T-cell (primary cell): ENCODE measurements at regions not wholly inside any gene's neighbourhood (a gene's known extent, or its start where the extent isn't known, plus 50 kb on each side); places are given as distances from the start of the nearest gene placed in this dataset.

Source experiments
- ATAC-seq, 4 experiments: fragments of 200-7000 bp in 3 of 4; fragments of 150-1000 bp in 1 of 4; cut with Tn5 transposase; replicated peaks in 1 of 4; 1 replicate in 3 of 4; 2 replicates in 1 of 4; pipeline ENCODE4 v1.10.0; 2021; ENCODE audit warnings: moderate library complexity in 3 of 4, mild to moderate bottlenecking in 2 of 4, moderate number of reproducible peaks in 1 of 4
- CTCF ChIA-PET, 2 donors: fragments of 300-600 bp; sonication (Branson Sonifier 250); formaldehyde crosslinking; loops; one replicate each; lab custom pipeline; 2022; ENCODE audit warnings: antibody characterized with exemption in 2 of 2; lab: Charles Lee
- POLR2A ChIA-PET, 2 donors: fragments of 300-600 bp; sonication (Branson Sonifier 250); formaldehyde crosslinking; loops; one replicate each; lab custom pipeline; 2022; ENCODE audit warnings: antibody characterized with exemption in 2 of 2; lab: Charles Lee
- DNase-seq, 35 experiments: peaks; one replicate each; pipeline versions ENCODE4 v3.0.0 to v3.0.0-alpha.2; 2013 to 2023
- H3K27ac ChIP-seq: one replicate; pipeline ENCODE4 v1.5.1; 2013; ENCODE audit warnings: low read length
- H3K27me3 ChIP-seq, 2 experiments: replicated peaks in 1 of 2; 1 replicate in 1 of 2; 2 replicates in 1 of 2; pipeline versions ENCODE4 v1.6.1 to v1.7.0; 2013; ENCODE audit warnings: low read length in 1 of 2, mixed read lengths in 1 of 2; ENCODE audit not compliant: control insufficient read depth in 2 of 2, insufficient read depth in 2 of 2; ENCODE audit errors: extremely low read depth in 1 of 2
- H3K36me3 ChIP-seq, 2 donors: 1 replicate in 1 of 2; 2 replicates in 1 of 2; pipeline versions ENCODE4 v1.6.1 to v1.7.0; 2013; ENCODE audit warnings: low read length in 1 of 2; ENCODE audit not compliant: control insufficient read depth in 2 of 2, insufficient read depth in 1 of 2; ENCODE audit errors: extremely low read depth in 1 of 2
- H3K4me1 ChIP-seq, 2 experiments: 1 replicate in 1 of 2; 2 replicates in 1 of 2; pipeline versions ENCODE4 v1.6.1 to v1.7.0; 2013; ENCODE audit warnings: low read length in 2 of 2, mixed read lengths in 1 of 2; ENCODE audit not compliant: insufficient read depth in 2 of 2, control insufficient read depth in 1 of 2; ENCODE audit errors: extremely low read depth in 1 of 2
- H3K4me3 ChIP-seq, 2 donors: 1 replicate in 1 of 2; 2 replicates in 1 of 2; pipeline versions ENCODE4 v1.5.1 to v1.7.0; 2013; ENCODE audit warnings: mild to moderate bottlenecking in 2 of 2, low read length in 1 of 2, moderate library complexity in 1 of 2; ENCODE audit not compliant: control insufficient read depth in 1 of 2; ENCODE audit errors: extremely low read depth in 1 of 2
- H3K9me3 ChIP-seq: 2 replicates; pipeline ENCODE4 v1.7.0; 2013
- H3K27ac Mint-ChIP-seq, 2 donors: one replicate each; pipeline ENCODE4 v1.8.0; 2020 to 2021; ENCODE audit warnings: mild to moderate bottlenecking in 2 of 2, mixed read lengths in 2 of 2
- H3K27me3 Mint-ChIP-seq, 2 donors: one replicate each; pipeline ENCODE4 v1.8.0; 2021 to 2022; ENCODE audit warnings: mixed read lengths in 2 of 2
- H3K36me3 Mint-ChIP-seq: one replicate; pipeline ENCODE4 v1.8.0; 2021; ENCODE audit warnings: mixed read lengths
- H3K4me1 Mint-ChIP-seq, 3 donors: one replicate each; pipeline ENCODE4 v1.8.0; 2020 to 2022; ENCODE audit warnings: mixed read lengths in 3 of 3, mild to moderate bottlenecking in 1 of 3
- H3K4me3 Mint-ChIP-seq, 3 donors: one replicate each; pipeline ENCODE4 v1.8.0; 2020 to 2022; ENCODE audit warnings: mild to moderate bottlenecking in 3 of 3, mixed read lengths in 3 of 3, moderate library complexity in 3 of 3
- H3K9me3 Mint-ChIP-seq, 3 donors: one replicate each; pipeline ENCODE4 v1.8.0; 2020 to 2022; ENCODE audit warnings: mixed read lengths in 3 of 3
- WGBS: methylation state at CpG from one replicate; pipeline ENCODE4 v1.1.5; 2013; ENCODE audit warnings: missing lambda C conversion rate; ENCODE audit not compliant: insufficient coverage; 5-methylcytosine and 5-hydroxymethylcytosine counted together

GRCh38 chr14:71464840-71465239, 467.4 kb upstream of the RGS6 start:
- H3K9me3 Mint-ChIP-seq, result peaks cover 3 to 10% (median 9%) of the 10 kb centered on the region in 3 donors
- H3K4me1 Mint-ChIP-seq, result peaks cover 2 to 9% (median 4%) of the 10 kb centered on the region in 3 donors
- Histone ChIP-seq H3K27ac (no peak overlapping the region), H3K27me3 (no peaks in the 10 kb centered on the region), H3K4me1 (no peaks in the 10 kb centered on the region), H3K36me3 (peaks cover 0 to 4% of the 10 kb centered on the region in 2 donors), H3K4me3 (no peak overlapping the region), H3K9me3 (no peaks in the 10 kb centered on the region)
- ATAC-seq (no peak), DNase-seq (no peak)
- peaks cover 70% of the 10 kb centered on the region for H3K36me3 Mint-ChIP-seq
- no CpG with 5 or more reads among the region's 4 CpGs for WGBS
- H3K27me3 Mint-ChIP-seq, result no peaks in the 10 kb centered on the region
- POLR2A ChIA-PET, result interaction anchor here in 1 of 2 donors (0.5 kb wide), 1 partner anchor 119 kb away, joined by 3 read pairs; no protein-coding TSS in a partner anchor
- CTCF ChIA-PET, result no interaction called here
- H3K4me3 Mint-ChIP-seq, result no peak overlapping the region
- no peak overlapping the region for H3K27ac Mint-ChIP-seq

DNA sequence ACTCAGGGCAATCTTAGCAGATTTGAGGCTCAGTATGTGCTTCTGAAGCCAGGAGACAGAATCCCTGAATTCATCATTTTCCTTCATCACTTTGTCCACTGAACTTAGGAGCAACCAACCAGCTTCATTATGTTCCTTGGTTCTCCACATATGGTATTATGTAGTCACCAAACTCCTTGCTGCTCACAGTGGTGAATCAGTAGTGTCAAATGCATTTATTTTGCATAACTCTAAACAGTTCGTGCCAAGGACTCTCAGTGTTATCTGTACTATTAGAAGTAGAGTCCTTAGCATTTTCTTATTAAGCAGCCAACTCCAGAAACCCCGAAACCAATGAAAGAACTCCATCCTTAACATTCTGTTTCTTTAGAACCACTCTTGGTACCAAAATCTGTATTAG, 466.9 kb upstream of the RGS6 start:
- CTCF ChIA-PET, result no interaction called here
- Mint-ChIP-seq H3K27ac (no peak overlapping the region), H3K4me1 (peaks cover 2 to 9% (median 4%) of the 10 kb centered on the region in 3 donors), H3K9me3 (peaks cover 3 to 9% (median 9%) of the 10 kb centered on the region in 3 donors), H3K4me3 (no peak overlapping the region), H3K27me3 (no peaks in the 10 kb centered on the region), H3K36me3 (peaks cover 67% of the 10 kb centered on the region)
- POLR2A ChIA-PET, result interaction anchor here in 1 of 2 donors (0.5 kb wide), 1 partner anchor 120 kb away, joined by 3 read pairs; no protein-coding TSS in a partner anchor
- ATAC-seq, result no peak
- peaks cover 0 to 3% of the 10 kb centered on the region in 2 donors for H3K36me3 ChIP-seq
- no peak overlapping the region for H3K27ac ChIP-seq
- no peaks in the 10 kb centered on the region for H3K4me1 ChIP-seq
- no peak overlapping the region for H3K4me3 ChIP-seq
- H3K27me3 ChIP-seq, result no peaks in the 10 kb centered on the region
- no peaks in the 10 kb centered on the region for H3K9me3 ChIP-seq
- no CpG with 5 or more reads among the region's 2 CpGs for WGBS
- no peak for DNase-seq

DNA sequence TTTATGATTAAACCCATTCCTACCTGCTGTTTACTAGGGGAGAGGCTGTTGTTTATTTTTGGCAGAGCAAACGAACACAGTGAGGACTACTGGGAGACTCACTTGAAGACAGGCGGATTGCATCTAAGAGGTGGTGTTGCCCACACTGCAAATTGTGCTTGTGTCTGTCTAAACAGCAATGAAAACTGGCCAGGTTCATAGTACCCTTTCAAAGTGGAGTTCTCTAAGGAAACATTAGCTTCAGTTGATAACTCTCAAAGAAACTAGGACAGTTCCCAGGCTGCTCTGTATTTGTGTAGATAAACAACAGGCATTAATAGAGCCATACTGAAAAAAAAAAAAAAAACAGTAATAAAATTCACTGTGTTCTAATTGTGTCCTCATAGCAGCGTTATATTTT, 466.0 kb upstream of the RGS6 start:
- 100% methylated on average over 1 of the region's 3 CpGs for WGBS
- no peak overlapping the region for H3K27ac ChIP-seq

GRCh38 chr14:71466946-71467345, 465.3 kb upstream of the RGS6 start:
- H3K27me3 ChIP-seq, result no peaks in the 10 kb centered on the region
- Mint-ChIP-seq H3K4me1 (peaks cover 5 to 15% (median 12%) of the 10 kb centered on the region in 3 donors), H3K4me3 (no peak overlapping the region), H3K27ac (no peak overlapping the region), H3K36me3 (peaks cover 51% of the 10 kb centered on the region), H3K9me3 (peaks cover 3 to 9% (median 7%) of the 10 kb centered on the region in 3 donors), H3K27me3 (no peaks in the 10 kb centered on the region)
- ChIA-PET POLR2A (no interaction called here), CTCF (interaction anchor here in 1 of 2 donors (0.6 kb wide), 1 partner anchor 1864 kb away, joined by 5 read pairs; no protein-coding TSS in a partner anchor)
- WGBS, result 100% methylated on average over 1 of the region's 4 CpGs
- no peak for ATAC-seq
- H3K36me3 ChIP-seq, result no peaks in the 10 kb centered on the region
- H3K9me3 ChIP-seq, result no peaks in the 10 kb centered on the region
- H3K27ac ChIP-seq, result no peak overlapping the region
- DNase-seq, result no peak
- no peaks in the 10 kb centered on the region for H3K4me1 ChIP-seq
- H3K4me3 ChIP-seq, result no peak overlapping the region

More for the DNA sequence above, 466.0 kb upstream of the RGS6 start:
- ChIA-PET CTCF (no interaction called here), POLR2A (interaction anchor here in 1 of 2 donors (0.6 kb wide), 1 partner anchor 100 kb away, joined by 3 read pairs; no protein-coding TSS in a partner anchor)
- Mint-ChIP-seq H3K36me3 (peaks cover 58% of the 10 kb centered on the region), H3K4me1 (peaks cover 2 to 10% (median 6%) of the 10 kb centered on the region in 3 donors), H3K4me3 (no peak overlapping the region), H3K27ac (no peak overlapping the region), H3K9me3 (peaks cover 3 to 9% (median 7%) of the 10 kb centered on the region in 3 donors), H3K27me3 (no peaks in the 10 kb centered on the region)
- Histone ChIP-seq H3K27me3 (no peaks in the 10 kb centered on the region), H3K9me3 (no peaks in the 10 kb centered on the region), H3K4me1 (no peaks in the 10 kb centered on the region), H3K36me3 (no peaks in the 10 kb centered on the region), H3K4me3 (no peak overlapping the region)
- DNase-seq (no peak), ATAC-seq (no peak)

- no CpG with 5 or more reads among the region's 3 CpGs for whole genome bisulfite sequencing
- Histone ChIP-seq H3K4me3 (no peak overlapping the region), H3K36me3 (no peaks in the 10 kb centered on the region), H3K4me1 (no peaks in the 10 kb centered on the region), H3K27me3 (no peaks in the 10 kb centered on the region), H3K9me3 (no peaks in the 10 kb centered on the region), H3K27ac (no peak overlapping the region)
- Mint-ChIP-seq H3K4me1 (peaks cover 7 to 19% (median 16%) of the 10 kb centered on the region in 3 donors), H3K27me3 (no peaks in the 10 kb centered on the region), H3K36me3 (peaks cover 51% of the 10 kb centered on the region), H3K9me3 (peaks cover 3 to 9% (median 7%) of the 10 kb centered on the region in 3 donors), H3K27ac (no peak overlapping the region), H3K4me3 (no peak overlapping the region)
- ATAC-seq (no peak), DNase-seq (no peak)
- POLR2A ChIA-PET, result no interaction called here
- CTCF ChIA-PET, result interaction anchor here in 1 of 2 donors (0.6 kb wide), 2 partner anchors 206 to 1865 kb away, joined by 3 to 5 read pairs; no protein-coding TSS in a partner anchor
These were observed 464.8 kb upstream of the RGS6 start for GRCh38 chr14:71467361-71467811.

DNA sequence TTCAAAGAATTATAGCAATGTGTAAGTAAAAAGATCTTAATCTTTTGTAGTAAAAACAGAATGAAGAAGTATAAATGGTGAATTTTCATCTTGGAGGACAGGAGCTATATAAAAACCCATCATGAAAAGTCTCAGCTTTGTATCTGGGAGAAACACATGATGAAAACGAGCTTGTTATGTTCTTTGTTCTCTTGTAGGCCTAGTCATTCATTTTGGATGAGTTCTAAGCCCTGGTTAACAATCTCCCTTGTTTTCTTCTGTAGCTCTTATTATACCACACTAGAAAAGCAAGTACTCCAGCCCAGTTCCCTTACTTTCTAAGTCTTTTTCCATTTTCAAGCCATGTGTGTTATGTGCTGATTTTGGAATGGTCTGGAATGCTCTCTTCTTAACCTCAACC, 463.5 kb upstream of the RGS6 start:
- Mint-ChIP-seq H3K36me3 (peaks cover 43% of the 10 kb centered on the region), H3K27me3 (no peaks in the 10 kb centered on the region), H3K4me3 (no peak overlapping the region), H3K9me3 (peaks cover 0 to 7% (median 4%) of the 10 kb centered on the region in 3 donors), H3K27ac (no peak overlapping the region), H3K4me1 (peaks cover 11 to 25% (median 23%) of the 10 kb centered on the region in 3 donors)
- Histone ChIP-seq H3K27me3 (no peaks in the 10 kb centered on the region), H3K36me3 (no peaks in the 10 kb centered on the region), H3K4me1 (no peaks in the 10 kb centered on the region), H3K9me3 (no peaks in the 10 kb centered on the region), H3K4me3 (no peak overlapping the region), H3K27ac (no peak overlapping the region)
- DNase-seq, result no peak
- no peak for ATAC-seq
- POLR2A ChIA-PET, result interaction anchor here in 1 of 2 donors (0.5 kb wide), 1 partner anchor 77 kb away, joined by 5 read pairs; no protein-coding TSS in a partner anchor
- CTCF ChIA-PET, result interaction anchor here in 1 of 2 donors (0.6 kb wide), 1 partner anchor 11 kb away, joined by 4 read pairs; no protein-coding TSS in a partner anchor
- no CpG with 5 or more reads among the region's 1 CpG for WGBS
